ENCODE measurements at regions not wholly inside any gene's neighbourhood (a gene's known extent, or its start where the extent isn't known, plus 50 kb on each side); places are given as distances from the start of the nearest gene placed in this dataset.

- no peak for TF ChIP-seq POLR2A (IDR thresholded peaks at IDR 0.05; ENCODE audit: low read depth, low read length)
- TF ChIP-seq POLR2AphosphoS5 (IDR thresholded peaks at IDR 0.05; ENCODE audit: low read depth, low read length): no peak
- no peak for TF ChIP-seq TAF1 (IDR thresholded peaks at IDR 0.05; ENCODE audit: borderline replicate concordance, low read depth, low read length)
- DNase-seq (ENCODE audit: insufficient read length): no peak
- FAIRE-seq: no peak
Observed at GRCh38 chr7:116310141-116310540, 99.8 kb downstream of the TES start.

GRCh38 chr7:116311259-116311658, 100.9 kb downstream of the TES start:
- TF ChIP-seq POLR2AphosphoS5 (IDR thresholded peaks at IDR 0.05; ENCODE audit: low read depth, low read length): no peak
- no peak for TF ChIP-seq POLR2A (IDR thresholded peaks at IDR 0.05; ENCODE audit: low read depth, low read length)
- TF ChIP-seq TAF1 (IDR thresholded peaks at IDR 0.05; ENCODE audit: borderline replicate concordance, low read depth, low read length): no peak
- no peak for FAIRE-seq
- no peak for DNase-seq (ENCODE audit: insufficient read length)

DNA sequence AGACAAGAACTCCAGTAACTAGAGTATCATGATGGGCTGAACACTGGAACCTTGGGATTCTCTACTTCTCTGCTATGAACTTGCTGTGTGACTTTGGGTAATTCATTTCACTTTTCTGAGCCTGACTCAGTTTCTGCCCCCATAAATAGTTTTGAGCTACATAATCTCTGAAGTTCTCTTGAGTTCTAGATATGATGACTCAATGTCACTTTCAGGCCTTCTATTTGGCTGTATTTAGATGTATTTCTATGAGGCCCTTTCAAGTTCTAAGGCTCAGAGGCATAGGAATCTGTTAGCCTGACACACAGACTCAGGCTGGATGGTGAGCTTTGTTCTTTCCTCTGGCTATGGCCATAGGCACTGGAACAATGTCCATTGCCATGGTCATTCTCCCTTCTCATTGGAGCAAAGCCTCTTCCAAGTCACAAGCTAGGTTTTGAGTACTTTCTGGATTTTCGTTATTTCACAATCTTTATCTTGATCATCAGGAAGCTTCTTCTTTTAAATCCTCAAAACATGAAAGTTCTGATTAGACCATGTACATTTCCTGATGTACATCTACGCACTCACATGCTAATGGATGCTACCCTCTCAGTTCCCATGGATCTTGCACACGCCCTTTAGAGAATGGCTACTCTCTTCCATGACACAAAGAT, 101.6 kb downstream of the TES start:
- DNase-seq (ENCODE audit: insufficient read length) (no peak), FAIRE-seq (no peak)
- TF ChIP-seq POLR2AphosphoS5 (IDR thresholded peaks at IDR 0.05; ENCODE audit: low read depth, low read length): no peak
- no peak for TF ChIP-seq TAF1 (IDR thresholded peaks at IDR 0.05; ENCODE audit: borderline replicate concordance, low read depth, low read length)
- no peak for TF ChIP-seq POLR2A (IDR thresholded peaks at IDR 0.05; ENCODE audit: low read depth, low read length)

DNA sequence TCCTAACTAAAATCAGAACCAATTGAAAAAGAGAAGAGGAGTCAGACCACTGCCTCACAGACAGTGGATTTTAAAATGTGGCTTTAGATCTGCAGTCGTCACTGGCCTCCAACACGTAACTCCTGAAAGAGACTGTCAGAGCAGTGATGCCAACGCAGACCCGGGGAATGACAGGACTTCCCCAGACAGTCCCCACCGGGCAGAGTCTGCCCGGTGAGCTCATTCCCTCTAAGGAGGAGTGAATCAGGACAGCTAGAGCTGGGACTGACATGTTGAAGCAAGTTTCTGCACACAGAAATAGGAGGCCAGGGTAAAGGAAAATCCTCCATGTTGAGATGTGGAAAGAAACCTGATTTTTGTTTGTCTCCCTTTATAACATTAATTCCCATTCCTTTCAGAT, 105.0 kb downstream of the TES start:
- no peak for FAIRE-seq
- DNase-seq (ENCODE audit: insufficient read length): no peak
- TF ChIP-seq POLR2AphosphoS5 (IDR thresholded peaks at IDR 0.05; ENCODE audit: low read depth, low read length): no peak

DNA sequence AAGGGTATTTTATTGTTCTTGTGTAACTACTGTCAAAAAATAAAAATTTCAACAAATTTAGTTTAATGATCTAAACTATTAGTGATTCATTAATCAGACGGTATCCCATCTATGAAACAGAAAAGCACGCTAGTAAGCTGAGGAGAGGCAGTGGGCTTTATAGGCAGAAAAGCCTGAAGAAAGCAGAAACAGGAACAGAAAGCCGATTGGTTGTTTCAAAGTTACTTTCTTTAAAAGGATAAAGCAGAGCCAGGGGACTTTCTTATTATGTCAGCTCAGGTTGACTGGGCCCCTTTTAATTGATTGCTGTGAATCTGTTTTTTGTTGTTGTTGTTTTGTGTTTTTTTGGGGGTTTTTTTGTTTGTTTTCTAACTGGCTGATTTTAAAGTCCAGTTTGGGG, 105.5 kb downstream of the TES start:
- TF ChIP-seq TAF1 (IDR thresholded peaks at IDR 0.05; ENCODE audit: borderline replicate concordance, low read depth, low read length): no peak
- no peak for TF ChIP-seq POLR2AphosphoS5 (IDR thresholded peaks at IDR 0.05; ENCODE audit: low read depth, low read length)
- TF ChIP-seq POLR2A (IDR thresholded peaks at IDR 0.05; ENCODE audit: low read depth, low read length): no peak
- FAIRE-seq (no peak), DNase-seq (ENCODE audit: insufficient read length) (no peak)

- FAIRE-seq: peak; percentile 87
- TF ChIP-seq POLR2AphosphoS5 (IDR thresholded peaks at IDR 0.05; ENCODE audit: low read depth, low read length) (no peak), TAF1 (IDR thresholded peaks at IDR 0.05; ENCODE audit: borderline replicate concordance, low read depth, low read length) (no peak), POLR2A (IDR thresholded peaks at IDR 0.05; ENCODE audit: low read depth, low read length) (no peak)
- DNase-seq (ENCODE audit: insufficient read length): no peak
Observed at GRCh38 chr7:116316838-116317628, 106.7 kb downstream of the TES start.

- DNase-seq (ENCODE audit: insufficient read length) (no peak), FAIRE-seq (no peak)
- TF ChIP-seq TAF1 (IDR thresholded peaks at IDR 0.05; ENCODE audit: borderline replicate concordance, low read depth, low read length) (no peak), POLR2A (IDR thresholded peaks at IDR 0.05; ENCODE audit: low read depth, low read length) (no peak), POLR2AphosphoS5 (IDR thresholded peaks at IDR 0.05; ENCODE audit: low read depth, low read length) (no peak)
Observed at GRCh38 chr7:116317907-116318306, 107.6 kb downstream of the TES start.

DNA sequence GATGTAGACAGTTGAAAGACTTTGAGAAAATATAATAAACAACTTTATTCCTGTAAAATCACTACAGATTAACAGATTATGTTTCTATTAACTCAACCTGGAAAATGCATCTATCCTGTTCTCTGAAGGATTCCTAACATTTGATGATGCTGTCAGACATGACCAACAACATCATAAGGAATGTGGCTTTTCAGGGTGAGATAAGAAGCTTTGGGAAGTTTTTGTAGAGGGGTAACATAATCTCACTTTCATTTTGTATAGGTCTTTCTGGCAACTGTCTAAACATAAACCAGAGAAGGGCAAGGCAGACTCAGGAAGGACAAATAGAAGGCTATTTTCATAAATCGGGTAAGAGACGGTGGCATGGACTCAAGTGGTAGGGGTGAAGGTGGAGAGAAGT, 112.2 kb downstream of the TES start:
- FAIRE-seq (no peak), DNase-seq (ENCODE audit: insufficient read length) (no peak)
- no peak for TF ChIP-seq POLR2A (IDR thresholded peaks at IDR 0.05; ENCODE audit: low read depth, low read length)
- no peak for TF ChIP-seq TAF1 (IDR thresholded peaks at IDR 0.05; ENCODE audit: borderline replicate concordance, low read depth, low read length)
- no peak for TF ChIP-seq POLR2AphosphoS5 (IDR thresholded peaks at IDR 0.05; ENCODE audit: low read depth, low read length)

GRCh38 chr7:116324582-116324981, 114.2 kb downstream of the TES start:
- FAIRE-seq (no peak), DNase-seq (ENCODE audit: insufficient read length) (no peak)
- TF ChIP-seq TAF1 (IDR thresholded peaks at IDR 0.05; ENCODE audit: borderline replicate concordance, low read depth, low read length): no peak
- no peak for TF ChIP-seq POLR2A (IDR thresholded peaks at IDR 0.05; ENCODE audit: low read depth, low read length)
- no peak for TF ChIP-seq POLR2AphosphoS5 (IDR thresholded peaks at IDR 0.05; ENCODE audit: low read depth, low read length)

DNA sequence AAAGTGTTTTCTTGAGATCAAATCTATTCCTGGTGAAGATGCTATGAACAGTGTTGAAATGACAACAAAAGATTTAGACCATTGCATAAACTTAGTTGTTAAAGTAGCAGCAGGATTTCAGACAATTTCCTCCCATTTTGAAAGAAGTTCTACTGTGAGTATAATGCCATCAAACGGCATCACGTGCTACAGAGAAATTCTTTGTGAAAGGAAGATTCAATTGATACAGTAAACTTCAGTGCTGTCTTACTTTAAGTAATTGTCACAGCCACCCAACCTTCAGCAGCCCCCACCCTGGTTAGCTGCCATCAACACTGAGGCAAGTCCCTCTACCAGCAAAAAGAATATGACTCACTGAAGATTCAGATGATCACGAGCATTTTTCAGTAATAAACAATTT, 115.2 kb downstream of the TES start:
- DNase-seq (ENCODE audit: insufficient read length) (no peak), FAIRE-seq (no peak)
- no peak for TF ChIP-seq POLR2AphosphoS5 (IDR thresholded peaks at IDR 0.05; ENCODE audit: low read depth, low read length)
- no peak for TF ChIP-seq POLR2A (IDR thresholded peaks at IDR 0.05; ENCODE audit: low read depth, low read length)
- no peak for TF ChIP-seq TAF1 (IDR thresholded peaks at IDR 0.05; ENCODE audit: borderline replicate concordance, low read depth, low read length)

DNA sequence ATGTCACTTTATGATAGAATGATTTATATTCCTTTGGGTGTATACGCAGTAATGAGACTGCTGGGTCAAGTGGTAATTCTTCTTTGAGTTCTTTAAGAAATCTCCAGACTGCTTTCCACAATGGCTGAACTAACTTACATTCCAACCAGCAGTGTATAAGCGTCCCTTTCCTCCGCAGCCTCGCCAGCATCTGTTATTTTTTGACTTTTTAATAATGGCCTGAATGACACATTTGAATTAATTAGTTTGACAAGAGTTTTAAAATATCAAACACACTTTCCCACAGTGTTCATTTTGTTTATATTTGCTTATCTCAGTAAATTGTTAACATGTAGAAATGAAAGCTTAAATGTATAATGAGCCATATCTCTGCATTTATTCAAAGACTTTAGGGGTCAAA, 116.8 kb downstream of the TES start:
- TF ChIP-seq POLR2AphosphoS5 (IDR thresholded peaks at IDR 0.05; ENCODE audit: low read depth, low read length) (no peak), POLR2A (IDR thresholded peaks at IDR 0.05; ENCODE audit: low read depth, low read length) (no peak), TAF1 (IDR thresholded peaks at IDR 0.05; ENCODE audit: borderline replicate concordance, low read depth, low read length) (no peak)
- DNase-seq (ENCODE audit: insufficient read length): no peak

GRCh38 chr7:116327752-116328151, 117.4 kb downstream of the TES start:
- TF ChIP-seq POLR2A (IDR thresholded peaks at IDR 0.05; ENCODE audit: low read depth, low read length) (no peak), POLR2AphosphoS5 (IDR thresholded peaks at IDR 0.05; ENCODE audit: low read depth, low read length) (no peak), TAF1 (IDR thresholded peaks at IDR 0.05; ENCODE audit: borderline replicate concordance, low read depth, low read length) (no peak)
- FAIRE-seq: no peak
- DNase-seq (ENCODE audit: insufficient read length): no peak

More for the DNA sequence above, 116.8 kb downstream of the TES start:
- FAIRE-seq: no peak

Measured in GM12892 (cell line).